ENCODE measurements at regions not wholly inside any gene's neighbourhood (a gene's known extent, or its start where the extent isn't known, plus 50 kb on each side); places are given as distances from the start of the nearest gene placed in this dataset.

DNA sequence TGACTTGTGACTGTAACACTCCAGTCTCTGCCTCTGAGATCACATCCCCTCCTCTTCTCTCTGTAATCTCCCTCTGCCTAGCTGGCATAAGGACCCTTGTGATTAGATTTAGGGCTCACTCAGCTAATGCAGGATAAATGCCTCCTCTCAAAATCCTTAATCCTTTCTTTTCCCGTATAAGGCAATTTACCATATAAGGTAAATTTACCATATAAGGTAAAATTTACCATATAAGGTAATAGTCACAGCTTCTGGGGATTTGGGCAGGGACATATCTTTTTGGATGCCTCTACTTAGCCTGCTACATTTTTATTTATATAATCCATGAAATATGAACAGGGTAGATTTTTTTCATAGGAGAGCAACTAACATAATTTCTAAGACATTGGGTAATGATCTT is 318.0 kb upstream of the PUM3 start:
- TF ChIP-seq, protein P1, sequence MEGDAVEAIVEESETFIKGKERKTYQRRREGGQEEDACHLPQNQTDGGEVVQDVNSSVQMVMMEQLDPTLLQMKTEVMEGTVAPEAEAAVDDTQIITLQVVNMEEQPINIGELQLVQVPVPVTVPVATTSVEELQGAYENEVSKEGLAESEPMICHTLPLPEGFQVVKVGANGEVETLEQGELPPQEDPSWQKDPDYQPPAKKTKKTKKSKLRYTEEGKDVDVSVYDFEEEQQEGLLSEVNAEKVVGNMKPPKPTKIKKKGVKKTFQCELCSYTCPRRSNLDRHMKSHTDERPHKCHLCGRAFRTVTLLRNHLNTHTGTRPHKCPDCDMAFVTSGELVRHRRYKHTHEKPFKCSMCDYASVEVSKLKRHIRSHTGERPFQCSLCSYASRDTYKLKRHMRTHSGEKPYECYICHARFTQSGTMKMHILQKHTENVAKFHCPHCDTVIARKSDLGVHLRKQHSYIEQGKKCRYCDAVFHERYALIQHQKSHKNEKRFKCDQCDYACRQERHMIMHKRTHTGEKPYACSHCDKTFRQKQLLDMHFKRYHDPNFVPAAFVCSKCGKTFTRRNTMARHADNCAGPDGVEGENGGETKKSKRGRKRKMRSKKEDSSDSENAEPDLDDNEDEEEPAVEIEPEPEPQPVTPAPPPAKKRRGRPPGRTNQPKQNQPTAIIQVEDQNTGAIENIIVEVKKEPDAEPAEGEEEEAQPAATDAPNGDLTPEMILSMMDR (conservative IDR thresholded peaks at IDR 0.05), result 0 out of 2 replicates have a peak, but pooled peaks have one; percentile 0
- H3K27ac ChIP-seq, result no peak overlapping the region

DNA sequence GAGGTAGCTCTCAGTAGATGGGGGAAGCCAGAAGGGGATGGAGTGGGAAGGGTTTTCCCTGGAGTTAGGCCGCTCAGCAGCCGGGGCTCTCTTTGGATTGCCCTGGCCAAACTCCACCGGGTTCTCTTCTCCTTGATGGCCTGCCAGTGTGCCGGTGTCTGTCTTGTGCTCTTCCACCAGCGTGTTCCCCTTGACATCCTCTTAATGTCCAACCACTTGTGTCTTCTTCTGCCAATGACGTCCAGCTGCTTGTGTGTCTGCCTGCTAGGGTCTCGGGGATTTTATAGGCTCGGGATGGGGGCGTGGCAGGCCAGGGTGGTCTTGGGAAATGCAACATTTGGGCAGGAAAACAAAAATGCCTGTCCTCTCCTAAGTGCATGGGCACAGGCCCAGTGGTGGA is 313.1 kb upstream of the PUM3 start:
- TF ChIP-seq, protein P1 (conservative IDR thresholded peaks at IDR 0.05), result no peak
- H3K27ac ChIP-seq, result no peak overlapping the region

DNA sequence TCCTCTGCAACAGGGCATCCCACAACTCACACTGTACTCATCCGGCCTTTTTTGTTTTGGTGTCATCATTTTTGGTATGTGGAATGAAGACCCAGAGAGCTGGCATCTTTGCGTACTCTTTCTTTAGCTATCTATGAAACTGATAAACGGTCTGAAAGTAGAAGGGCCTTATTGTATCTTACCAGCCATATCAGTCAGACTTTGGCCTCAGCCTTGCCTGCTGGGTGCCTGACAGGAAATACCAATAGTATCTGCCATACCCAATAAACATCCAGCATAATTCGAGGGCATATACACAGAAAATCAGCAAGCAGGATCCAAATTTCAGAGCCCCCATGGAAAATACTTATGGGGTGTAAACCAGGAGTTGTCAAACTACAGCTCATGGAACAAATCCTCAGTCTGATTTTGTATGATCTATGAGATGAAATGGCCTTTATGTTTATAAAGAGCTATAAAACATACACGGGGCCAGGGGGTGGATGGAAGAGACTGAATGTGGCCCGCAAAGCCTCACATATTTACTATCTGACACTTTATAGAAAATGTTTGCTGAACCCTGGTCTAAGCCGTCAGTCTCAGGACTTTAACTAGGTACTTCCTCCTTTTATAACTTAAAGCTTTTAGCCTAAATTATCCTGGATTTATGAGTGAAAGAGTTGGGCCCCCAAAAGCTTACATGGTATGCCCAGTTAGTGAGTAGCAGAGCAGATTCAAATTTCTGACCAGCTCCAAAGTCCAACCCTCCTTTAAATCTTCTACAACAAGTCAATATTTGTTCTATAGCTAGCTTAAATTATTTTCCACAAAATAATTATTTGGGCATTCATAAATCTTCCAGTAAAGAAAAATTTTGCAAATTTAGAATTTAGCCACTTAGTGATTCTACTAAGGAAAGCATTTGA is 308.0 kb upstream of the PUM3 start:
- H3K27ac ChIP-seq, result no peak overlapping the region
- TF ChIP-seq, protein P1 (conservative IDR thresholded peaks at IDR 0.05), result no peak

DNA sequence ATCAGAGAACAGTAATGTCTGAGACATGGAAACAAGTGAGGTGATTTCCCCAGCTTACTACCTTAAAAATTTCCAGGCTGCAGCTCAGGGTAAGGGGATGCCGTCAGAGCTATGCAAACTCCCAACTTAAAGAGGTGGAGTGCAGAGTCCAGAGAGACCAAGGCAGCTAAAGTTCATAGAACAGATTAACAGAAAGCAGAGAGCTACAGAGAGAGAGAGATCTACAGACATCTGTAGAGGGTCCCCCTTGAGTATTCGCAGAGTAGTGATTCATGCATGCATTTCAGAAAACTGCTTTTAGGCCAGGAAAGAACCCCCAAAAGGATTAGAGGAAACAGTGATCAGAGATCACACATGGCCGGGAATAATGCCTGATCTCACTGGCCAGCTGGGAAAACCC is 306.2 kb upstream of the PUM3 start:
- H3K27ac ChIP-seq, result no peak overlapping the region
- TF ChIP-seq, protein P1 (conservative IDR thresholded peaks at IDR 0.05), result no peak

DNA sequence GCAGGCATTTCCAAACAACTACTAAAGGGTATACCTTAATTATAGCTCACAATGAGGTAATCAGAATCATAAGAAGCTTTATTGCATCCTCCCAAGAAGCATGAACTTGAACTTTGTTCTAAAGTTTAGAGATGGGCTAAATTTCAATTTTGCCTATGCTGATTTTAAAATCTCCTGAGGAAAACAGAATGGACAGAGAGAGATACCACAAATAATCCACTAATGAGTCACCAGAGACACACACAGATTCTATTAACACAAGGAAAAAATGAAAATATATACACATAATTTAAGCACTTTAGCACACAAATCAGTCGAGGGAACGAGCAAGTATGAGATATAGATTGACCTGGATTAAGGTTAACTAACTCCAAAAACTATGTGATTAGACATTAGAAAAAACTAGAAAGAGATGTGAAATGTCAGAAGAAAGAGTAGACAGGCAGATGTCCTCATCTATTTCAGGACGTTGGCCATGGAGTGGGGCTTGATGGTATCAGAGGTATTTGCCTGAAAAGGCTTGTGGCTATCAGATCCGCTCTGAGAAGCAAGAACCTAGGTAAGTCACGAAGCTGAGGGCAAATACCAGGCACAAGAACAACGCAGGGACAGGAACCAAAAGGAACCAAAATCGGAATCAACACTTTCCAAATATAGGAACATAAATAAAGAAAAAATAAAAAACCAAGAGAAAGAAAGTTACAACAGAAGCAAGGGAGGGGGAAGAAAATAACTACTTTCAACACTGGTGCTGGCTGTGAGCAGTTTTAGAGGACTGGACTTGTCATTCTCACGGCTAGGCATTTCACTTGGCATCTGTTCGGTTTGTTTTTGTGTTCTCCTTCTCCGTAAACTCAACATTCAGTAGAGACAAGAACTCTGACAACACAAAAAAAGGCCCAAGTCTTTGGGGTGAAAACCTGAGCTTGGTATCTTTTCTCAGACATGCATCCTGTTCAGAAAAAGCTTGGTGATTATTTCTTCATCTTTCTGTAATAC is 294.6 kb upstream of the PUM3 start:
- H3K27ac ChIP-seq, result no peak overlapping the region
- TF ChIP-seq, protein P1 (conservative IDR thresholded peaks at IDR 0.05), result no peak

DNA sequence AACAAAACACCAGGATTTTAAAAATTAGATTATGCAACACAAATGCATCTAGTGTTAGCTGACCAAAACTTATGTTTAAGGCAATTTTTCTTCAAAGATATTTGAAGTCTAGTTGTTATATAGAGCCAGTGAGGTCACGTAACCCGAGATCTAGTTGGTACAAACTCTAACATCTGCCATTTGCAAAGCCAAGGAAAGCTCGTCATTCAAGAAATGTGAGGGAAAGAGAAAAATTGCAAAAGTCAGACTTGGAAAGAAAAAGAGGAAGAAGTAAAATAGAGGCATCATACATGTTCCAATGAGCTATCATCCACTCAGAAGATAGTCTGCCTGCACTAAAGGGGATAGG is 293.4 kb upstream of the PUM3 start:
- TF ChIP-seq, protein P1 (conservative IDR thresholded peaks at IDR 0.05), result no peak

More for the DNA sequence above, 293.4 kb upstream of the PUM3 start:
- no peak overlapping the region for H3K27ac ChIP-seq
